ENCODE measurements at regions not wholly inside any gene's neighbourhood (a gene's known extent, or its start where the extent isn't known, plus 50 kb on each side); places are given as distances from the start of the nearest gene placed in this dataset.
"Not testable (repeated sequence)": the region's sequence is repeated elsewhere in the genome, so short reads cannot be mapped to it uniquely, and the experiment has no call there.

DNA sequence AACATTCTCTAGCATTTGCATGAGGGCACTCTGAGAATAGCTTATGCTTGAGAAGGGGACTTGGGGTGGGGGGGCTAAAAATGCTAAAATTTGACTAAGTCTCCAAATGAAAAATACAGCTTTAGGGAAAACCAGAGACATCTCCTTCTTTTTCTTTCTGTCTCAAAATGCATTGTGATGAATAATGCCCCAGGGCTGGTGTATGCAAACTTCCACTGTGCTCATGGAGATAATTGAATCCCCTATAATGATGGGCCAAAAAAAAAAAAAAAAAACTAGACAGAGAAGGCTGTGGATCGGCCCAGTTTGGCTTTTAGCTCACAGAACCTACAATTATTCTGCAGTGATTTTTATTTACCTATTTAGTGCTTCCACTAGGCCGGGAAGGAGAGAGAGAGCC lies 147.9 kb upstream of the RORA start:
- peaks cover 10% of the 10 kb centered on the region for H3K27me3 ChIP-seq (ENCODE audit: low read depth)
- no peaks in the 10 kb centered on the region for H3K4me1 ChIP-seq
- no peak overlapping the region for H3K4me3 ChIP-seq
- intact Hi-C loops (cut with micrococcal nuclease): no loop called here
- H3K27ac ChIP-seq (replicated peaks): no peak overlapping the region
- no peak for DNase-seq
- H3K36me3 ChIP-seq: no peaks in the 10 kb centered on the region
- no peak for TF ChIP-seq CTCF (IDR thresholded peaks at IDR 0.05; ENCODE audit: borderline replicate concordance)
- no peaks in the 10 kb centered on the region for H3K9me3 ChIP-seq (replicated peaks)

GRCh38 chr15:61376516-61376915 lies 147.4 kb upstream of the RORA start:
- DNase-seq: no peak
- H3K9me3 ChIP-seq (replicated peaks): no peaks in the 10 kb centered on the region

GRCh38 chr15:61374848-61375247 lies 145.7 kb upstream of the RORA start:
- Histone ChIP-seq H3K27me3 (ENCODE audit: low read depth) (peaks cover 1% of the 10 kb centered on the region), H3K36me3 (no peaks in the 10 kb centered on the region), H3K27ac (replicated peaks) (no peak overlapping the region), H3K4me3 (no peak overlapping the region), H3K4me1 (no peaks in the 10 kb centered on the region), H3K9me3 (replicated peaks) (no peaks in the 10 kb centered on the region)
- intact Hi-C loops (cut with micrococcal nuclease): no loop called here
- no peak for TF ChIP-seq CTCF (IDR thresholded peaks at IDR 0.05; ENCODE audit: borderline replicate concordance)
- DNase-seq: no peak

More at GRCh38 chr15:61376516-61376915, 147.4 kb upstream of the RORA start:
- TF ChIP-seq CTCF (IDR thresholded peaks at IDR 0.05; ENCODE audit: borderline replicate concordance): no peak
- intact Hi-C loops (cut with micrococcal nuclease): no loop called here
- no peak overlapping the region for H3K27ac ChIP-seq (replicated peaks)
- no peak overlapping the region for H3K4me3 ChIP-seq
- peaks cover 10% of the 10 kb centered on the region for H3K27me3 ChIP-seq (ENCODE audit: low read depth)
- H3K36me3 ChIP-seq: no peaks in the 10 kb centered on the region
- H3K4me1 ChIP-seq: no peaks in the 10 kb centered on the region

DNA sequence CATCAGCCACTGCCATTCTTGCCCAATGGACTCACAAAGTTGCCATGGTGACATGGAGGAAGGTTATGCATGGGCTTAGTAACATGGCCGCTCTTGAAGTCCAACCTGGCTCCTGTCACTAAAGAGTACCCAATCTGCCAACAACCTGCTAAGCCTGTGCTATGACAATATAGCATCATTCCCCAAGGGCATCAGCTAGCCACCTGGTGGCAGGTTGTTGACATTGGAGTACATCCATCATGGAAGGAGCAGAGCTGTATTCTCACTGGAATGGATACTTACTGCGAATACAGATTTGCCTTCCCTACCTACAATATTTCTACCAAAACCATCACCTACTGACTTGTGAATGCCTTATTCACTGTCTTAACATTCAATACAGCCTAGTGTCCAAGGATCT lies 138.9 kb upstream of the RORA start:
- no peak for TF ChIP-seq CTCF (IDR thresholded peaks at IDR 0.05; ENCODE audit: borderline replicate concordance)
- H3K27ac ChIP-seq (replicated peaks): no peak overlapping the region
- H3K27me3 ChIP-seq (ENCODE audit: low read depth): peaks cover 43% of the 10 kb centered on the region
- H3K9me3 ChIP-seq (replicated peaks): peaks cover 10% of the 10 kb centered on the region
- H3K4me1 ChIP-seq: no peaks in the 10 kb centered on the region
- intact Hi-C loops (cut with micrococcal nuclease): no loop called here
- H3K4me3 ChIP-seq: no peak overlapping the region
- no peak for DNase-seq
- no peaks in the 10 kb centered on the region for H3K36me3 ChIP-seq

- intact Hi-C loops (cut with micrococcal nuclease): no loop called here
- peaks cover 43% of the 10 kb centered on the region for H3K27me3 ChIP-seq (ENCODE audit: low read depth)
- no peak for TF ChIP-seq CTCF (IDR thresholded peaks at IDR 0.05; ENCODE audit: borderline replicate concordance)
- H3K36me3 ChIP-seq: no peaks in the 10 kb centered on the region
- H3K4me3 ChIP-seq: no peak overlapping the region
- no peak for DNase-seq
- no peaks in the 10 kb centered on the region for H3K4me1 ChIP-seq
- peaks cover 38% of the 10 kb centered on the region for H3K9me3 ChIP-seq (replicated peaks)
- no peak overlapping the region for H3K27ac ChIP-seq (replicated peaks)
Measured at GRCh38 chr15:61364871-61365270, 135.8 kb upstream of the RORA start.

- DNase-seq; H3K4me1 ChIP-seq; intact Hi-C loops (cut with micrococcal nuclease); H3K4me3 ChIP-seq; H3K27ac ChIP-seq (replicated peaks); H3K36me3 ChIP-seq: not testable (repeated sequence)
- peaks cover 56% of the 10 kb centered on the region for H3K9me3 ChIP-seq (replicated peaks)
- peaks cover 31% of the 10 kb centered on the region for H3K27me3 ChIP-seq (ENCODE audit: low read depth)
Measured at GRCh38 chr15:61362912-61363311, 133.8 kb upstream of the RORA start.

Measured in left ventricle myocardium inferior (tissue), 1 donor.